AG04449 (cell line): ENCODE measurements at regions not wholly inside any gene's neighbourhood (a gene's known extent, or its start where the extent isn't known, plus 50 kb on each side); places are given as distances from the start of the nearest gene placed in this dataset.
"Not testable (repeated sequence)": the region's sequence is repeated elsewhere in the genome, so short reads cannot be mapped to it uniquely, and the experiment has no call there.

Experiments
- CTCF ChIA-PET: fragments of 350-600 bp; formaldehyde crosslinking; extraction: SDS; loops from one replicate; lab custom pipeline; 2021; ENCODE audit warnings: antibody characterized with exemption; lab: Yijun Ruan, JAX
- POLR2A ChIA-PET: fragments of 400-600, 350-600 bp; formaldehyde crosslinking; extraction: SDS; loops from one replicate; lab custom pipeline; 2020; ENCODE audit warnings: antibody characterized with exemption, inconsistent platforms; lab: Yijun Ruan, JAX
- DNase-seq: peaks from one replicate; pipeline ENCODE4 v3.0.0-alpha.2; 2010; ENCODE audit warnings: low read depth, low spot score
- H3K4me3 ChIP-seq: 2 replicates; pipeline ENCODE4 v1.5.1; 2011; ENCODE audit warnings: low read depth, mild to moderate bottlenecking, control low read depth, low read length
- CTCF ChIP-seq: IDR thresholded peaks from one replicate; pipeline ENCODE4 v1.5.1; 2011; ENCODE audit warnings: mild to moderate bottlenecking, moderate library complexity, low read length, control low read depth, inconsistent platforms; ENCODE audit not compliant: insufficient read depth; ENCODE audit errors: missing control alignments

GRCh38 chr2:122029945-122030344 is 274.5 kb downstream of the TSN start:
- no peak for DNase-seq
- ChIA-PET POLR2A (no interaction called here), CTCF (no interaction called here)
- no peak overlapping the region for H3K4me3 ChIP-seq
- no peak for TF ChIP-seq CTCF

- TF ChIP-seq CTCF, result no peak
- POLR2A ChIA-PET, result no interaction called here
- no peak overlapping the region for H3K4me3 ChIP-seq
- DNase-seq, result no peak
- CTCF ChIA-PET, result no interaction called here
Measured at GRCh38 chr2:122031544-122032263, 276.3 kb downstream of the TSN start.

- no peak for DNase-seq
- H3K4me3 ChIP-seq, result no peak overlapping the region
- TF ChIP-seq CTCF, result no peak
- ChIA-PET CTCF (no interaction called here), POLR2A (no interaction called here)
Measured at GRCh38 chr2:122032264-122032645, 276.8 kb downstream of the TSN start.

- ChIA-PET CTCF (no interaction called here), POLR2A (no interaction called here)
- DNase-seq, result no peak
- no peak overlapping the region for H3K4me3 ChIP-seq
- no peak for TF ChIP-seq CTCF
Measured at GRCh38 chr2:122033778-122034177, 278.3 kb downstream of the TSN start.

- no peak for DNase-seq
- no peak overlapping the region for H3K4me3 ChIP-seq
- no peak for TF ChIP-seq CTCF
- ChIA-PET POLR2A (no interaction called here), CTCF (no interaction called here)
Measured at GRCh38 chr2:122034344-122034743, 278.9 kb downstream of the TSN start.

- no peak for DNase-seq
- CTCF ChIA-PET, result no interaction called here
- H3K4me3 ChIP-seq, result no peak overlapping the region
- TF ChIP-seq CTCF, result no peak
- POLR2A ChIA-PET, result no interaction called here
Measured at GRCh38 chr2:122034777-122035176, 279.3 kb downstream of the TSN start.

- CTCF ChIA-PET, POLR2A ChIA-PET, H3K4me3 ChIP-seq, DNase-seq: not testable (repeated sequence)
Measured at GRCh38 chr2:122038816-122039215, 283.4 kb downstream of the TSN start.
